ENCODE measurements at regions not wholly inside any gene's neighbourhood (a gene's known extent, or its start where the extent isn't known, plus 50 kb on each side); places are given as distances from the start of the nearest gene placed in this dataset.

DNA sequence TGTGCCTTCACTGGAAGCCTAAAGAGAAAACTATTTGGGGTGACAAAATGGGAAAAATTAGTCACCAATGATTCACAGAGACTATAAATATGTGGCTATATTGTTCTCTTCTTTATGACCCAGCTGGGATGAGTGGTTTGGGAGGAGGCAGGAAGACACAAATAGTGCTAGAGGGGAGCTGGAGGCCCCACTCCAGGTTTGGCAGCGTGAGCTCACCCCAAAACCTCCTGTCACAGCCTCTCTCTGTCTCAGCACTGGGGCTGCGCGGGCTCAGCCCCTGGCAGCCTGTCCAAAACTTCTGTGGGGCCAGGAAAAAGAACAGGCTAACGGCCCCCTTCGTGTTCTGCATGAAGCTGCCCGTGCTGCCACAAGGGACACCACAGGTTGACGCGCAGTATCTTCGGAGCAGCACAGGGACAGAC, 73.2 kb upstream of the LCLAT1 start:
- H3K4me1 ChIP-seq (ENCODE audit: control insufficient read depth, insufficient read depth, low read length) = no peaks in the 10 kb centered on the region
- H3K36me3 ChIP-seq (ENCODE audit: control insufficient read depth in 2 of 2, insufficient read depth in 1 of 2, low read length in 2 of 2) = no peaks in the 10 kb centered on the region
- H3K4me3 ChIP-seq (ENCODE audit: low read depth, low read length) = no peak overlapping the region
- TF ChIP-seq ZNF514 (tag by site-specific recombination; IDR thresholded peaks at IDR 0.05) = no peak
- TF ChIP-seq, protein P1, sequence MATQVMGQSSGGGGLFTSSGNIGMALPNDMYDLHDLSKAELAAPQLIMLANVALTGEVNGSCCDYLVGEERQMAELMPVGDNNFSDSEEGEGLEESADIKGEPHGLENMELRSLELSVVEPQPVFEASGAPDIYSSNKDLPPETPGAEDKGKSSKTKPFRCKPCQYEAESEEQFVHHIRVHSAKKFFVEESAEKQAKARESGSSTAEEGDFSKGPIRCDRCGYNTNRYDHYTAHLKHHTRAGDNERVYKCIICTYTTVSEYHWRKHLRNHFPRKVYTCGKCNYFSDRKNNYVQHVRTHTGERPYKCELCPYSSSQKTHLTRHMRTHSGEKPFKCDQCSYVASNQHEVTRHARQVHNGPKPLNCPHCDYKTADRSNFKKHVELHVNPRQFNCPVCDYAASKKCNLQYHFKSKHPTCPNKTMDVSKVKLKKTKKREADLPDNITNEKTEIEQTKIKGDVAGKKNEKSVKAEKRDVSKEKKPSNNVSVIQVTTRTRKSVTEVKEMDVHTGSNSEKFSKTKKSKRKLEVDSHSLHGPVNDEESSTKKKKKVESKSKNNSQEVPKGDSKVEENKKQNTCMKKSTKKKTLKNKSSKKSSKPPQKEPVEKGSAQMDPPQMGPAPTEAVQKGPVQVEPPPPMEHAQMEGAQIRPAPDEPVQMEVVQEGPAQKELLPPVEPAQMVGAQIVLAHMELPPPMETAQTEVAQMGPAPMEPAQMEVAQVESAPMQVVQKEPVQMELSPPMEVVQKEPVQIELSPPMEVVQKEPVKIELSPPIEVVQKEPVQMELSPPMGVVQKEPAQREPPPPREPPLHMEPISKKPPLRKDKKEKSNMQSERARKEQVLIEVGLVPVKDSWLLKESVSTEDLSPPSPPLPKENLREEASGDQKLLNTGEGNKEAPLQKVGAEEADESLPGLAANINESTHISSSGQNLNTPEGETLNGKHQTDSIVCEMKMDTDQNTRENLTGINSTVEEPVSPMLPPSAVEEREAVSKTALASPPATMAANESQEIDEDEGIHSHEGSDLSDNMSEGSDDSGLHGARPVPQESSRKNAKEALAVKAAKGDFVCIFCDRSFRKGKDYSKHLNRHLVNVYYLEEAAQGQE (tag by site-specific recombination; IDR thresholded peaks at IDR 0.05) = no peak
- TF ChIP-seq, protein P2, sequence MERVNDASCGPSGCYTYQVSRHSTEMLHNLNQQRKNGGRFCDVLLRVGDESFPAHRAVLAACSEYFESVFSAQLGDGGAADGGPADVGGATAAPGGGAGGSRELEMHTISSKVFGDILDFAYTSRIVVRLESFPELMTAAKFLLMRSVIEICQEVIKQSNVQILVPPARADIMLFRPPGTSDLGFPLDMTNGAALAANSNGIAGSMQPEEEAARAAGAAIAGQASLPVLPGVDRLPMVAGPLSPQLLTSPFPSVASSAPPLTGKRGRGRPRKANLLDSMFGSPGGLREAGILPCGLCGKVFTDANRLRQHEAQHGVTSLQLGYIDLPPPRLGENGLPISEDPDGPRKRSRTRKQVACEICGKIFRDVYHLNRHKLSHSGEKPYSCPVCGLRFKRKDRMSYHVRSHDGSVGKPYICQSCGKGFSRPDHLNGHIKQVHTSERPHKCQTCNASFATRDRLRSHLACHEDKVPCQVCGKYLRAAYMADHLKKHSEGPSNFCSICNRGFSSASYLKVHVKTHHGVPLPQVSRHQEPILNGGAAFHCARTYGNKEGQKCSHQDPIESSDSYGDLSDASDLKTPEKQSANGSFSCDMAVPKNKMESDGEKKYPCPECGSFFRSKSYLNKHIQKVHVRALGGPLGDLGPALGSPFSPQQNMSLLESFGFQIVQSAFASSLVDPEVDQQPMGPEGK (tag by site-specific recombination; IDR thresholded peaks at IDR 0.05) = no peak
- TF ChIP-seq, protein P3, sequence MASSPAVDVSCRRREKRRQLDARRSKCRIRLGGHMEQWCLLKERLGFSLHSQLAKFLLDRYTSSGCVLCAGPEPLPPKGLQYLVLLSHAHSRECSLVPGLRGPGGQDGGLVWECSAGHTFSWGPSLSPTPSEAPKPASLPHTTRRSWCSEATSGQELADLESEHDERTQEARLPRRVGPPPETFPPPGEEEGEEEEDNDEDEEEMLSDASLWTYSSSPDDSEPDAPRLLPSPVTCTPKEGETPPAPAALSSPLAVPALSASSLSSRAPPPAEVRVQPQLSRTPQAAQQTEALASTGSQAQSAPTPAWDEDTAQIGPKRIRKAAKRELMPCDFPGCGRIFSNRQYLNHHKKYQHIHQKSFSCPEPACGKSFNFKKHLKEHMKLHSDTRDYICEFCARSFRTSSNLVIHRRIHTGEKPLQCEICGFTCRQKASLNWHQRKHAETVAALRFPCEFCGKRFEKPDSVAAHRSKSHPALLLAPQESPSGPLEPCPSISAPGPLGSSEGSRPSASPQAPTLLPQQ (tag by site-specific recombination; IDR thresholded peaks at IDR 0.05) = no peak
- no peak for TF ChIP-seq BCL11A (tag by site-specific recombination; IDR thresholded peaks at IDR 0.05; ENCODE audit: low read depth)
- TF ChIP-seq ZNF157 (tag by site-specific recombination; IDR thresholded peaks at IDR 0.05) = no peak
- no peak for TF ChIP-seq WT1 (tag by site-specific recombination; IDR thresholded peaks at IDR 0.05)
- no peak for TF ChIP-seq KLF16 (tag by site-specific recombination; IDR thresholded peaks at IDR 0.05)
- TF ChIP-seq ZNF768 (tag by site-specific recombination; IDR thresholded peaks at IDR 0.05) = no peak
- H3K27ac ChIP-seq (ENCODE audit: extremely low read depth, low read depth, low read length) = no peak overlapping the region
- ChIA-PET POLR2A (interaction anchor here (1.2 kb wide), 1 partner anchor 142 kb away, joined by 3 read pairs; no protein-coding TSS in a partner anchor), CTCF (interaction anchor here (0.6 kb wide), 1 partner anchor 23 kb away, joined by 3 read pairs; no protein-coding TSS in a partner anchor)
- no peaks in the 10 kb centered on the region for H3K9me3 ChIP-seq (ENCODE audit: control insufficient read depth, insufficient read depth, low read depth, low read length)

DNA sequence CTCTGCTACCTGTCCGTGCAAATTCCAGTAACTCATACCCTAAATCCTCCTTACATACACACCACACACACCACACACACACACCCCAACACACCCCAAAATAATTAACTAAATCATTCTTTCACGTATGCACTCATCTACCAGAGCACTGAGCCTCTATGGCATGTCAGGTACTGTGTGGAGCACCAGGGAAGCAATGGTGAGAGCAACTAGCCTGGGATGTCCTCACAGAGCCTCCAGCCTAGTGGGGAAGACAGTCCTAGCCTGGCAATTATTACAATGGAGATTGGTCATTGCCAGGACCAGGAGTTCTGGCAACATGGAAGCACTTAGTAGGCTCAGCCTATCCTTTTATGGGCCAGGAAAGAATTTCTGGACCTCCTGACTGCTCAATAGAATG, 72.7 kb upstream of the LCLAT1 start:
- Histone ChIP-seq H3K27ac (ENCODE audit: extremely low read depth, low read depth, low read length) (no peak overlapping the region), H3K9me3 (ENCODE audit: control insufficient read depth, insufficient read depth, low read depth, low read length) (no peaks in the 10 kb centered on the region), H3K4me1 (ENCODE audit: control insufficient read depth, insufficient read depth, low read length) (no peaks in the 10 kb centered on the region), H3K4me3 (ENCODE audit: low read depth, low read length) (no peak overlapping the region), H3K36me3 (ENCODE audit: control insufficient read depth in 2 of 2, insufficient read depth in 1 of 2, low read length in 2 of 2) (no peaks in the 10 kb centered on the region)
- ChIA-PET CTCF (interaction anchor here (0.6 to 0.7 kb wide), 2 partner anchors 22 to 99 kb away, joined by 3 to 4 read pairs; no protein-coding TSS in a partner anchor), POLR2A (interaction anchor here (1.2 kb wide), 1 partner anchor 142 kb away, joined by 3 read pairs; no protein-coding TSS in a partner anchor)
- TF ChIP-seq, protein P4, sequence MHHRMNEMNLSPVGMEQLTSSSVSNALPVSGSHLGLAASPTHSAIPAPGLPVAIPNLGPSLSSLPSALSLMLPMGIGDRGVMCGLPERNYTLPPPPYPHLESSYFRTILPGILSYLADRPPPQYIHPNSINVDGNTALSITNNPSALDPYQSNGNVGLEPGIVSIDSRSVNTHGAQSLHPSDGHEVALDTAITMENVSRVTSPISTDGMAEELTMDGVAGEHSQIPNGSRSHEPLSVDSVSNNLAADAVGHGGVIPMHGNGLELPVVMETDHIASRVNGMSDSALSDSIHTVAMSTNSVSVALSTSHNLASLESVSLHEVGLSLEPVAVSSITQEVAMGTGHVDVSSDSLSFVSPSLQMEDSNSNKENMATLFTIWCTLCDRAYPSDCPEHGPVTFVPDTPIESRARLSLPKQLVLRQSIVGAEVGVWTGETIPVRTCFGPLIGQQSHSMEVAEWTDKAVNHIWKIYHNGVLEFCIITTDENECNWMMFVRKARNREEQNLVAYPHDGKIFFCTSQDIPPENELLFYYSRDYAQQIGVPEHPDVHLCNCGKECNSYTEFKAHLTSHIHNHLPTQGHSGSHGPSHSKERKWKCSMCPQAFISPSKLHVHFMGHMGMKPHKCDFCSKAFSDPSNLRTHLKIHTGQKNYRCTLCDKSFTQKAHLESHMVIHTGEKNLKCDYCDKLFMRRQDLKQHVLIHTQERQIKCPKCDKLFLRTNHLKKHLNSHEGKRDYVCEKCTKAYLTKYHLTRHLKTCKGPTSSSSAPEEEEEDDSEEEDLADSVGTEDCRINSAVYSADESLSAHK (tag by site-specific recombination; IDR thresholded peaks at IDR 0.05) = no peak
- TF ChIP-seq GLI2 (tag by site-specific recombination; IDR thresholded peaks at IDR 0.05; ENCODE audit: borderline replicate concordance, low read depth) = no peak
- no peak for TF ChIP-seq GLI4 (tag by site-specific recombination; IDR thresholded peaks at IDR 0.05)
- no peak for TF ChIP-seq ZNF350 (tag by site-specific recombination; IDR thresholded peaks at IDR 0.05)
- TF ChIP-seq ZNF140 (tag by site-specific recombination; IDR thresholded peaks at IDR 0.05) = no peak
- no peak for TF ChIP-seq KLF7 (tag by site-specific recombination; IDR thresholded peaks at IDR 0.05; ENCODE audit: borderline replicate concordance)
- no peak for TF ChIP-seq ZNF514 (tag by site-specific recombination; IDR thresholded peaks at IDR 0.05)
- TF ChIP-seq KLF16 (tag by site-specific recombination; IDR thresholded peaks at IDR 0.05) = no peak

Data from HEK293 (cell line).